OCI-M2 (cell line): ENCODE measurements at regions not wholly inside any gene's neighbourhood (a gene's known extent, or its start where the extent isn't known, plus 50 kb on each side); places are given as distances from the start of the nearest gene placed in this dataset.
"Not testable (repeated sequence)": the region's sequence is repeated elsewhere in the genome, so short reads cannot be mapped to it uniquely, and the experiment has no call there.

Source experiments
- DNase-seq: peaks from one replicate; lab custom pipeline; 2025; ENCODE audit not compliant: unreplicated experiment; lab: John Stamatoyannopoulos, UW

DNA sequence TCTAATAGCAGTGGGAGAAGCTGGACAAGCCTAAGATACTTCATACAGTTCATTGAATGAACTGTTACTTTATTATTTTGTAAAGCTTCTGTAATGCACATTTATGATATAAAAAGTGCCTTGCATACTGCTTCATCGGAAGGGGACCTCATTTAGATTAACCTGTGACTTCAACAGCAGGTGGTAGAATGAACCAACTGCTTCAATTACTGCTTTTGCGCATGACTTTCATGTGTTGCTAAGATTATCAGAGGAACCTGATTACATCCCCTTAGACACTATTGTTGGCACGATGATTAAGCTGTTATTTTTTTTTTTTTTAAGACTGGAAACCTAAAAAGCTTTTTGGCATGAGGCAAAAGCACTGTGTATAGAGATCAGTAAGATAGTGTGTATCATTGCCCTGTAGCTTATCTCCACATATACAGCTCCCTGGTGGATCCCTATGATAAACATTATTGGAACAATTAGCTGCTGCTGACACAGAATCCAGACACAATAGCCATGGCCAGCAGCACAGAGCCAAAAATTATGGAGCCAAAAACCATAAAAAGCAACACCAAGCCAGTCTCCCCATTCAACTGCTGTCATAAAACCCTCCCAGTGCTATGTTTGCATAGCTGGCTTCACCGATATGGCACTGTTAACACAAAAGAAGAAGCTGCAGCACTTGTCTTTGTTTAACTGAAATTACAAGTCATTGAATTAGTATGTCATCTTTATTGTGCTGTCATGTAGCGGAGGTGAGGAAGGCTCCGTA, 731.6 kb upstream of the MMS22L start:
- DNase-seq, result no peak

GRCh38 chr6:98016565-98016964, 733.5 kb upstream of the MMS22L start:
- DNase-seq, result no peak

GRCh38 chr6:98020222-98020621, 737.2 kb upstream of the MMS22L start:
- no peak for DNase-seq

DNA sequence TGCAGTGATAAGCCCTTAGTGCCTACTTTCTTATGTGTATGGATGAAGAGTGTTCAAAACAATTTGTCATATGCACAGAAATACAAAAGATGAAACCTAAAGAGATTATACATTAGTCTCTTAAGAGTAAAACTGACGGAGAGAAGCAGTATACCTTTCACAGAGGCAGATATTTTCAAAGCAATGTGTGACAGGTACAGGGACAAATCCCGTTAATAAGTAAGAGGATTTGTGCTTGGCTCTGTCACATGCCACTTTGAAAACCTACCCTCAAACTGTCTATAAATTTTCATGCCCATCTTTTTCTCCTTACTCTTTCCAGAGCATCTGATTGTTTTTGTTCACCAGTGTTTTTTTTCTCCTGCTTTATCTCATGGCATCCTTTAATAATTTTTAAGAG, 741.3 kb upstream of the MMS22L start:
- DNase-seq, result no peak

- DNase-seq, result no peak
These were observed 744.9 kb upstream of the MMS22L start for GRCh38 chr6:98027898-98028297.

DNA sequence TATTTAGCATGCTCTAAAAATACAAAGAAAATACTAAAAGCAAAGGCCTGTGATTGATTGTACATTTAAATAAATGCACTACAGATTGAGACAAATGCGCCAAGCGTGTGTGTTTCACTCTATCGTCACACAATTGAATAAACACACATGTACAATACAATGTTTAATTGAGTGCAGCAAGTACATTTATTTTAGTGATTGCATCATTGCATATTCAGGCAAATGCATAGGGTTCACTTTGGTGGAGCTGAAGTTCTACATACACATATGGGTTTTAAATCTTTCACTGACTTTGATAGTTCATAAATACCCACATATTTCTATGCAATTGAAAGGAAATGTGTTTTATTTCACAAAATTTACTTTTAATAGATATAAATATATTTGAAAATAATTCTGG, 750.6 kb upstream of the MMS22L start:
- no peak for DNase-seq

GRCh38 chr6:98036344-98036923, 753.4 kb upstream of the MMS22L start:
- no peak for DNase-seq

DNA sequence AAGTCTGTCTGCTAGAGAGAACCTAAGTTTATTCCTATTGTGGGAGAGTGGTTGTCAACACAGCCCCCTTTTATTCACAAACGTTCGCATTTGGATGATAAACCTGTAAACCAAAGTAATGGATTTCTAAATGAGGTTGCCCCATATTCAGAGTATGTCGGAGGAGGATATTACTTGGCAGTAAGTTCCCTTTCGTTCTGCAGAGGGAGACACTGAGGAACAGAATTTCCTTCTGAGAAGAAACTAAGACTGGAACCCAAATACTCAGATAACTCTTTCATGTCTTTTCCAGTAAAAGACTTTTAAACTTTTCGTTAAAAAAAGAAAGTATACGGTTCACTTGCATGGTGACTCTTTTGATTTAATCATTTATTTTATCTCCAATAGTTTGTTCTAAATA, 754.6 kb upstream of the MMS22L start:
- no peak for DNase-seq

DNA sequence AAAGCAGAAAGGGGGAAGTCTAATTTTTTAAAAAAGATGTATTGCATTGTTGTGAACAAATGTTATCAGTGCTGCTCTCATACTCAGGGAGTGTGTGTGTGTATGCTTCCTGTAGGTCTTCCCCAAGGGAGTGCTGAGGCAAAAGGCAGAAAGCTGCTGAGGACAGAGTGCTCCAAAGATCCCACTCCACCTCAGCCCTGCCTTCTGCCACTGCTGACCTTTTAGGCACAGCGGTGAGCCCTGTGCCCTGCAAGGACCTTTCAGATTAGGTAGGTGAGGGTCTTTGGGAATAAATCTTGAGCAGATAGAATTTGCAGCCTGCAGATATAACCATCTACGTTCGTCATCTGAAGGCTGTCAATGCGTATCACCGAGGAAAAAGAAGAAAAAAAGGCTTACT, 756.4 kb upstream of the MMS22L start:
- no peak for DNase-seq

GRCh38 chr6:98039904-98040607, 757.0 kb upstream of the MMS22L start:
- DNase-seq, result no peak

DNA sequence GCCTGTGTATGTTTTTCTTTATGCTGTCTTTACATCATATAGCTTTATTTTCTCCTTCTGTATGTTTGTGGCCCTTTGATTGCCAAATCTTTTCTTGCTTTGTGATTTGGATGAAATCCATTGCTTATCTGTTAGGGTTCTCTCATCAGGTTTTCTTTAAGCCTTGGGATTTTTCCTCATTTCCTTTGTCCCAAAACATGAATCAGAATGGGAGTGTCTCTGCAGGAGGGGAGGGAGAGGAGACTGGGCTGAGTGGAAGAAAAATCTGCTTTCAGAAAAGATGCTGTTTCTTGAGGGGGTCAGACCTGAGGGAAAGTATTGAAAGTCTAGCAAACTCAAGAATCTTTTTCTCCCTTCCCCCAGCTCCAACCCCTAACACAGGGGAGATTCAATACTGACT, 758.0 kb upstream of the MMS22L start:
- DNase-seq, result no peak

DNA sequence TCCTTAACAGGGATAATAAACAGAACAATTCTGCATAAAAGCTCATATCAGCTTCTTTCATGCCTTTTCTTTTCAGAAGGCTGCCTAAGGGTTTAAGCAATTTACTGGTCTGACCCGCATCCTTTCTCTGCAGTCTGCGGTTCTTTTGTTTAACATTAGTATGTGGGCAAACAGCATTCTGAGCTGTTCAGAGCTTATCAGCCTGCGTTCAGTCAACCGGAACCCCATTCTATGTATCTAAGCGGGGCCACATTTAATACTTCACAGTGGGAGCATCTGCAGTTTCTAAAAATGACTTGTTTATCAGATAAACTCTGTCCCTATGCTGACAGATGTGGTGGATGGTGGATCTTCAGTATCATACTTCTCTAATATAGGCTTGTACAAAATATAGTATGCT, 758.9 kb upstream of the MMS22L start:
- peak; percentile 56 for DNase-seq

DNA sequence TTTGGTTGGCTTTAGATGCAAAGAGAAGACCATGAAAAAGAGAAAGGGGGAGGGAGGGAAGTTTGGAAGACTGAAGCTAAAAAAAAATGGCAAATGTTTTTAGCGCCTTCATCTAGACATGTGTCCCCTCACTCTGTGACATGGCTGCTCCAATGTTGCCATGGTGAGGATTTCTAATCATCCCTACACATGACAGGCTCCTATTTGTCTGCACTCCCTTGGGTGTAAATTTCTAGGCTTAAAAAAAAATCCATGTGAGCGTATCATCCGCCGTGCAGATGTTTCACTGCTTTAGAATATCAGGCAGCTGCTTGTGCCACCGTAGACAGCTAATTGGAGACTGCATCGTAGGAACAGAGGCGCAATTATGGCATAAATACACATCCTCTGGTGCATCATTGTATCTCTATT, 761.1 kb upstream of the MMS22L start:
- DNase-seq, result no peak

DNA sequence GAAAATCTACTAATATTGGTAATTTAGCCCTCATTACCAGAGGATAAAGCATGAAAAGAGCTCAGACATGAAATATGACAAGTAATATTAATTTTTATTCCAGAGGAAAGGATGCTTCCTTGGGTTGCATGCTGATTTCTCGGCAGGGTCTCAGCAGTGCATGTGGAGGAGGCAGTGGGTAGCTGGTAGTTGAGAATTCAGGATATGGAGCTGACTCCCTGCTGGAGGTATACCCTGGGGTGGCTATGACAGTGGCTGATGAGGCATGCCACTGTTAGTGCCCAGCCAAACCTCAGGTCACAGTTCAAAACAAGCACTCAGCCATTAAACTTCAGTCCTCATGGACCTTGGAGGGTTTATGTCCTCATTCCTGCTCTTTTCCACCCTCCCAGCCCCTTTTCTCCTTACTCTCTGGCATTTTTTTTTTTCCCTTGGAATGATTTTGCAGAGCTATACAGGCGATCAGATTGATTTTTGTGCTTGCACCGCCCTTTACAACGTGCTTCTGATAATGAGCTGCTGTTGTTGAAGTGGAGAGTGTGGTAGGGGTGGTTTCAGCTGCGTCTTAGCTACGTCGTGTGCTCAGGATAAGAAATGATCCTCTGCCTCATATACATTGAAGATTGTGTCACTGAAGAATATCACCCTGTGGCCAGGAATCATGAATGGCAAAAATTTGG, 761.9 kb upstream of the MMS22L start:
- DNase-seq, result no peak

GRCh38 chr6:98047164-98047563, 764.1 kb upstream of the MMS22L start:
- DNase-seq, result no peak

DNA sequence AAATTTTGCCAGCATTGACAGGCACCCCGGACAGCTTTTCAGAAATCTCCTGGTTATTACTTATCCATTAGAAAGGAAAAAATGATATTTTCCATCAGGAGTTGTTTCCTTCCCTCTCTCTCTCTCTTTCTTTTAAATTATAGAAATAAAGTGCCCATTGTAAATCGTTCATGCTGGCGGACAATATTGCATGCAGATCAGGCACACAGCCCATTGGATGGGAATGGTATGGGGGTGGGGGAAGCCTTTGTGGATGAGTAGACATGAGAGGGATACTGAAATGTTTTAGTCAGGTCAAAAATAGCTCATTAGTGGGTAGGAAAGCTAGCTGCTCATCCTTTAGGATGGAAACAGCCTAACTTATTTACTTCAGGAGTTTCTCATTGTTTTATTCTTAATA, 764.9 kb upstream of the MMS22L start:
- DNase-seq, result no peak

GRCh38 chr6:98054453-98054852, 771.4 kb upstream of the MMS22L start:
- DNase-seq, result no peak

DNA sequence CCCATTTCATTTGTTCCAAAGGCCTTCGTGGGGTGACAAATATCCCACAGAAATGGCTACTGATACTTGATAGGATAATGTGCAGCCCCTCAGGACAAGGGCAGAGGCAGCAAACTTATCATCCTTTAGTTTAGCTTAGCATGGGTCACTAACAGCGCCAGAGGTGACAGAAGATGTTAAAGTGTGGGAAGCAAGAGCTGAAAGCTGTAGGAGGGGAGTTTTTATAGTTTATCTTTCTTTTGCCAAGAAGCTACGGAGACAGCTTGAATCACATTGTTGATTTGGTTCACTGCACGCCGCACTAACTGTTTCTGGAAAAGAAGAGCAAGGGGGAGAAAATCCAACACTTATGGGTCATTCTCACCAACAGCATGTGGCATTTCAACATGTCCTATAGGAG, 773.9 kb upstream of the MMS22L start:
- DNase-seq, result no peak

DNA sequence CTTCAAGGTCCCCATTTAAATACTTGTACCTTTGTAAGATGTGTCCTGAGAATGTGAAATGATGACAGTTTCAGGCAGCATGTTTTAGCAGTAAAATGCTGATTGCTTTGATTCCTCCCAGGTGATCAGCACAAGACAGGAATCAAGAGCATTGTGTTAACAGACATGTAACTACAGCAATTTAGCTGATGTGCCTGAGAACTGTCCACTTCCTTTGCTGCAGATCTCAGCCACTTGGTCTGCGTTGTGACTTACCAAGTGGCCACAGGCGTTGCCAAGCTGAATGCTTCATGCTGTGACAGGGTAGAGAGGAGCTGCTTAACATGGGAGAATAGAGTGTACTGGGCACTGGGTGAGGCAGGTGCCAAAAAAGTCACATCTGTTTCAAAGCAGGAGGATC, 767.0 kb upstream of the POU3F2 start:
- DNase-seq, result no peak

- DNase-seq, result not testable (repeated sequence)
These were observed 745.8 kb upstream of the POU3F2 start for GRCh38 chr6:98088537-98088936.

GRCh38 chr6:98092331-98092730, 742.0 kb upstream of the POU3F2 start:
- DNase-seq, result no peak

- DNase-seq, result no peak
These were observed 739.7 kb upstream of the POU3F2 start for GRCh38 chr6:98094696-98095095.
